Loucy (cell line): ENCODE measurements at regions not wholly inside any gene's neighbourhood (a gene's known extent, or its start where the extent isn't known, plus 50 kb on each side); places are given as distances from the start of the nearest gene placed in this dataset.

ENCODE experiments used
- EZH2phosphoT487 ChIP-seq: fragments of 200-600 bp; IDR thresholded peaks from 2 replicates; pipeline ENCODE4 v1.6.1; 2018; ENCODE audit warnings: antibody characterized with exemption, mild to moderate bottlenecking, moderate library complexity, borderline replicate concordance
- TF ChIP-seq, protein P1 (sequence below): fragments of 200-600 bp; sonication (generic); conservative IDR thresholded peaks from 2 replicates; pipeline ENCODE4 v1.5.1; 2014; ENCODE audit warnings: mild to moderate bottlenecking, antibody characterized with exemption, low read length

DNA sequence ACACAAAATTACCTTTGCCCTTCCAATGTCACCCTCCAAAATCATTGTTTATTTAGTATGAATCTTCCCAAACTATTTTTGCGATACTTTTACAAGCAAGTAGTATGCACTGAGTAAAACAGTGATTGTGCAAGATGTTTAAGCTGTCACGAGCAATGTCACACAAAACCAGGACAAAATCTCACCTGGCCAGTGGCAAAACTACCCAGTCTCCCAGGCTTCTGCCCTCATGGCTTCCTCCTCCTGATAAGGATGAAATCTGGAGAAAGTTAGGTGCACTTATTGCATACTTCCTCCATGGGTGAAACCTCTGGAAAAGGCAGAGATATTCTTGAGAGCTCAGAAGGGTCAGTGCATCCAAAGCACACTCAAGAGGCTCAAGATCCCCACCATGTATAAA lies 500.8 kb downstream of the IRS2 start:
- TF ChIP-seq, protein P1, sequence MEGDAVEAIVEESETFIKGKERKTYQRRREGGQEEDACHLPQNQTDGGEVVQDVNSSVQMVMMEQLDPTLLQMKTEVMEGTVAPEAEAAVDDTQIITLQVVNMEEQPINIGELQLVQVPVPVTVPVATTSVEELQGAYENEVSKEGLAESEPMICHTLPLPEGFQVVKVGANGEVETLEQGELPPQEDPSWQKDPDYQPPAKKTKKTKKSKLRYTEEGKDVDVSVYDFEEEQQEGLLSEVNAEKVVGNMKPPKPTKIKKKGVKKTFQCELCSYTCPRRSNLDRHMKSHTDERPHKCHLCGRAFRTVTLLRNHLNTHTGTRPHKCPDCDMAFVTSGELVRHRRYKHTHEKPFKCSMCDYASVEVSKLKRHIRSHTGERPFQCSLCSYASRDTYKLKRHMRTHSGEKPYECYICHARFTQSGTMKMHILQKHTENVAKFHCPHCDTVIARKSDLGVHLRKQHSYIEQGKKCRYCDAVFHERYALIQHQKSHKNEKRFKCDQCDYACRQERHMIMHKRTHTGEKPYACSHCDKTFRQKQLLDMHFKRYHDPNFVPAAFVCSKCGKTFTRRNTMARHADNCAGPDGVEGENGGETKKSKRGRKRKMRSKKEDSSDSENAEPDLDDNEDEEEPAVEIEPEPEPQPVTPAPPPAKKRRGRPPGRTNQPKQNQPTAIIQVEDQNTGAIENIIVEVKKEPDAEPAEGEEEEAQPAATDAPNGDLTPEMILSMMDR, result no peak
- no peak for TF ChIP-seq EZH2phosphoT487
